Stimulated activated naive B cell treated with anti-CD40 and anti-IgM and Interleukin-4, amounts not matched to agents 10 μg/mL and 1 μg/mL and 100 μg/mL, for 72 hours (primary cell): ENCODE measurements at regions not wholly inside any gene's neighbourhood (a gene's known extent, or its start where the extent isn't known, plus 50 kb on each side); places are given as distances from the start of the nearest gene placed in this dataset.
A peak's percentile ranks its signal among the peaks of the same experiment; 100 is the strongest.
"Not testable (repeated sequence)": the region's sequence is repeated elsewhere in the genome, so short reads cannot be mapped to it uniquely, and the experiment has no call there.

ENCODE experiments used
- ATAC-seq, 2 donors: fragments of 150-1000 bp; cut with Tn5 transposase; replicated peaks; 2 replicates each; pipeline ENCODE4 v1.10.0; 2021; ENCODE audit warnings: moderate library complexity in 1 of 2
- DNase-seq: peaks from one replicate; pipeline ENCODE4 v3.0.0; 2021
- H3K27ac Mint-ChIP-seq: one replicate; pipeline ENCODE4 v1.8.0; 2022; ENCODE audit warnings: mild to moderate bottlenecking, mixed read lengths
- H3K27me3 Mint-ChIP-seq, 2 donors: one replicate each; pipeline ENCODE4 v1.8.0; 2022; ENCODE audit warnings: mixed read lengths in 2 of 2
- H3K36me3 Mint-ChIP-seq, 2 donors: one replicate each; pipeline ENCODE4 v1.8.0; 2022; ENCODE audit warnings: mixed read lengths in 2 of 2, mild to moderate bottlenecking in 1 of 2
- H3K4me1 Mint-ChIP-seq, 2 donors: one replicate each; pipeline ENCODE4 v1.8.0; 2022; ENCODE audit warnings: mixed read lengths in 2 of 2, mild to moderate bottlenecking in 1 of 2
- H3K4me3 Mint-ChIP-seq, 2 donors: one replicate each; pipeline ENCODE4 v1.8.0; 2022; ENCODE audit warnings: mild to moderate bottlenecking in 2 of 2, mixed read lengths in 2 of 2, moderate library complexity in 1 of 2
- H3K9me3 Mint-ChIP-seq, 2 donors: one replicate each; pipeline ENCODE4 v1.8.0; 2022; ENCODE audit warnings: mixed read lengths in 2 of 2, mild to moderate bottlenecking in 1 of 2

GRCh38 chr10:130510755-130511154 lies 374.6 kb downstream of the GLRX3 start:
- H3K27me3 Mint-ChIP-seq = peaks cover 0 to 8% of the 10 kb centered on the region in 2 donors
- H3K27ac Mint-ChIP-seq = no peak overlapping the region
- no peak overlapping the region for H3K4me3 Mint-ChIP-seq
- ATAC-seq (no peak), DNase-seq (no peak)
- H3K36me3 Mint-ChIP-seq = no peaks in the 10 kb centered on the region
- no peaks in the 10 kb centered on the region for H3K4me1 Mint-ChIP-seq
- no peaks in the 10 kb centered on the region for H3K9me3 Mint-ChIP-seq

DNA sequence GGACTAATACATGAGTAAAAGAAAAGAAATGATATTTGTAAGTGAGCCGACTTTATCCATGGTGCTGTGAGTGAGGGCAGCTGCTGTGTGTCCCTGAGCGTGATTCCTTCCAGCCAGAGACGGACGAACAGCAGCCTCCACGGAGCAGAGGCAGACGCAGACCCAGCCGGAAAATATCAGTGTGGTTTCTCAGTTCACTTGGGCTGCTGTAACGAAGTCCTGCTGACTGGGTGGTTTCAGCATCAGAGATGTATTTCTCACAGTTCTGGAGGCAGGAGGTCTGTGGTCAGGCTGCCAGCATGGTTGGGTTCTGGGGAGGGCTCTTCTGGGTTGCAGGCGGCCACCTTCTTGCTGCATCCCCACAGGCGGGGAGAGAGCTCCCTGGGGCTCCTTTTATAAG lies 375.6 kb downstream of the GLRX3 start:
- Mint-ChIP-seq H3K27me3 (peaks cover 0 to 8% of the 10 kb centered on the region in 2 donors), H3K9me3 (peaks cover 0 to under 1% of the 10 kb centered on the region in 2 donors), H3K4me1 (no peaks in the 10 kb centered on the region), H3K27ac (no peak overlapping the region), H3K4me3 (no peak overlapping the region), H3K36me3 (no peaks in the 10 kb centered on the region)
- ATAC-seq (no peak), DNase-seq (no peak)

GRCh38 chr10:130512936-130513335 lies 376.7 kb downstream of the GLRX3 start:
- ATAC-seq = peak in 1 of 2 donors; percentile 27

GRCh38 chr10:130513686-130514476 lies 377.7 kb downstream of the GLRX3 start:
- no peaks in the 10 kb centered on the region for H3K36me3 Mint-ChIP-seq
- H3K4me1 Mint-ChIP-seq = no peaks in the 10 kb centered on the region
- peaks cover 0 to 2% of the 10 kb centered on the region in 2 donors for H3K9me3 Mint-ChIP-seq
- no peak for DNase-seq
- ATAC-seq = no peak
- no peak overlapping the region for H3K27ac Mint-ChIP-seq
- H3K4me3 Mint-ChIP-seq = no peak overlapping the region
- peaks cover 0 to 7% of the 10 kb centered on the region in 2 donors for H3K27me3 Mint-ChIP-seq

More at GRCh38 chr10:130512936-130513335, 376.7 kb downstream of the GLRX3 start:
- no peak for DNase-seq
- Mint-ChIP-seq H3K27ac (no peak overlapping the region), H3K9me3 (peaks cover 0 to 2% of the 10 kb centered on the region in 2 donors), H3K4me1 (no peaks in the 10 kb centered on the region), H3K4me3 (no peak overlapping the region), H3K27me3 (peaks cover 0 to 8% of the 10 kb centered on the region in 2 donors), H3K36me3 (no peaks in the 10 kb centered on the region)

DNA sequence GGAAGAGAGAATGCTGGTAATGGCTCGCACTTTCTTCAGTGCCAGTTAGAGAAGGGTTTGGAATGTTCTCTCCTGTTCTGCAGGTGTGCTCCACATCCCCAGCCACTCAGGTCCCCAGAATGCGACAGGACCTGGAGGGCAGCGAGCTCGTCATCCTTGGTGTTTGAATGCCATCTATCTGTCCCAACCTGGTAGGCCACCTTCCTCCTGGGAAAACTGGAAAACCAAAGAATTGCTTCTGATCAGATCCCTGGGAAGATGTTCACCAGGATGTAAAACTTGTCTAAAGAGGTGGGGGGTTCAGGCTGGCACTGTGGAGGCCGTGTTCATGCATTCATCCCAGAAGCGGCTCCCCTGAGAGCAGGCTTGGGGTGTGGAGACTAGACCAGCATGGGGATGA lies 379.5 kb downstream of the GLRX3 start:
- ATAC-seq (no peak), DNase-seq (no peak)
- H3K9me3 Mint-ChIP-seq = peaks cover 0 to 2% of the 10 kb centered on the region in 2 donors
- H3K27me3 Mint-ChIP-seq = peaks cover 0 to 3% of the 10 kb centered on the region in 2 donors
- H3K27ac Mint-ChIP-seq = no peak overlapping the region
- no peak overlapping the region for H3K4me3 Mint-ChIP-seq
- H3K4me1 Mint-ChIP-seq = no peaks in the 10 kb centered on the region
- H3K36me3 Mint-ChIP-seq = no peaks in the 10 kb centered on the region

- ATAC-seq (no peak), DNase-seq (no peak)
- no peak overlapping the region for H3K4me3 Mint-ChIP-seq
- no peaks in the 10 kb centered on the region for H3K36me3 Mint-ChIP-seq
- peaks cover 0 to 2% of the 10 kb centered on the region in 2 donors for H3K9me3 Mint-ChIP-seq
- peaks cover 0 to 3% of the 10 kb centered on the region in 2 donors for H3K27me3 Mint-ChIP-seq
- H3K4me1 Mint-ChIP-seq = no peaks in the 10 kb centered on the region
- no peak overlapping the region for H3K27ac Mint-ChIP-seq
These were observed 380.0 kb downstream of the GLRX3 start for GRCh38 chr10:130516141-130516735.

GRCh38 chr10:130518921-130519320 lies 382.7 kb downstream of the GLRX3 start:
- H3K4me3 Mint-ChIP-seq, ATAC-seq, H3K36me3 Mint-ChIP-seq, H3K27me3 Mint-ChIP-seq, H3K9me3 Mint-ChIP-seq, DNase-seq, H3K27ac Mint-ChIP-seq, H3K4me1 Mint-ChIP-seq: not testable (repeated sequence)

GRCh38 chr10:130519791-130520190 lies 383.6 kb downstream of the GLRX3 start:
- Mint-ChIP-seq H3K4me1 (no peaks in the 10 kb centered on the region), H3K4me3 (no peak overlapping the region), H3K27ac (no peak overlapping the region), H3K9me3 (peaks cover 0 to 2% of the 10 kb centered on the region in 2 donors), H3K36me3 (no peaks in the 10 kb centered on the region), H3K27me3 (peaks cover 0 to 1% of the 10 kb centered on the region in 2 donors)
- ATAC-seq (no peak), DNase-seq (no peak)

- Mint-ChIP-seq H3K27ac (no peak overlapping the region), H3K27me3 (no peaks in the 10 kb centered on the region)
- ATAC-seq = no peak
These were observed 395.1 kb downstream of the GLRX3 start for GRCh38 chr10:130531312-130531711.

GRCh38 chr10:130541090-130541489 lies 404.9 kb downstream of the GLRX3 start:
- H3K36me3 Mint-ChIP-seq = no peaks in the 10 kb centered on the region
- peaks cover 4 to 5% of the 10 kb centered on the region in 2 donors for H3K9me3 Mint-ChIP-seq
- DNase-seq (no peak), ATAC-seq (no peak)
- H3K27me3 Mint-ChIP-seq = peaks cover 3 to 14% of the 10 kb centered on the region in 2 donors
- H3K4me1 Mint-ChIP-seq = no peaks in the 10 kb centered on the region
- no peak overlapping the region for H3K4me3 Mint-ChIP-seq
- H3K27ac Mint-ChIP-seq = no peak overlapping the region

More at GRCh38 chr10:130531312-130531711, 395.1 kb downstream of the GLRX3 start:
- Mint-ChIP-seq H3K4me1 (no peaks in the 10 kb centered on the region), H3K4me3 (no peak overlapping the region), H3K9me3 (peaks cover 0 to 4% of the 10 kb centered on the region in 2 donors), H3K36me3 (no peaks in the 10 kb centered on the region)
- no peak for DNase-seq

GRCh38 chr10:130542761-130543160 lies 406.6 kb downstream of the GLRX3 start:
- Mint-ChIP-seq H3K9me3 (peaks cover 4 to 5% of the 10 kb centered on the region in 2 donors), H3K27ac (no peak overlapping the region), H3K27me3 (peaks cover 3 to 21% of the 10 kb centered on the region in 2 donors), H3K4me1 (no peaks in the 10 kb centered on the region), H3K36me3 (no peaks in the 10 kb centered on the region), H3K4me3 (no peak overlapping the region)
- ATAC-seq = no peak
- no peak for DNase-seq

DNA sequence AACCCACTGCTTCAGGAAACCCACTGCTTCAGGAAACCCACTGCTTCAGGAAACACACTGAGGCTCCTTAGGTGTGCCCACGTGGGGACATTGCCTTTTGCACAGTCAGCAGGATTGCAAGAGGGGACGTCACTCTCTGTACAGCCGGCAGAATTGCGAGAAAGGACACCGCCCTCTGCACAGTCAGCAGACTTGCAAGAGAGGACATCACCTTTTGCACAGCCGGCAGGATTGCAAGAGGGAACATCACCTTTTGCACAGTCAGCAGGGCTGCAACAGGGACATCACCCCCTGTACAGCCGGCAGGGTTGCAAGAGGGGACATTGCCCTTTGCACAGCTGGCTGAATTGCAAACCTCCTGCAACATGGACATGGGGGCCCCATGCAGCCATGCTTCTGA lies 407.6 kb downstream of the GLRX3 start:
- Mint-ChIP-seq H3K36me3 (no peaks in the 10 kb centered on the region), H3K4me1 (no peaks in the 10 kb centered on the region), H3K9me3 (no peaks in the 10 kb centered on the region), H3K27ac (no peak overlapping the region), H3K4me3 (no peak overlapping the region), H3K27me3 (peaks cover 3 to 21% of the 10 kb centered on the region in 2 donors)
- ATAC-seq (no peak), DNase-seq (no peak)

GRCh38 chr10:130545122-130545521 lies 408.9 kb downstream of the GLRX3 start:
- ATAC-seq (no peak), DNase-seq (no peak)
- no peaks in the 10 kb centered on the region for H3K9me3 Mint-ChIP-seq
- H3K27ac Mint-ChIP-seq = no peak overlapping the region
- no peaks in the 10 kb centered on the region for H3K4me1 Mint-ChIP-seq
- no peak overlapping the region for H3K4me3 Mint-ChIP-seq
- peaks cover 3 to 21% of the 10 kb centered on the region in 2 donors for H3K27me3 Mint-ChIP-seq
- no peaks in the 10 kb centered on the region for H3K36me3 Mint-ChIP-seq

GRCh38 chr10:130545697-130546096 lies 409.5 kb downstream of the GLRX3 start:
- H3K27me3 Mint-ChIP-seq = peaks cover 3 to 21% of the 10 kb centered on the region in 2 donors
- ATAC-seq (no peak), DNase-seq (no peak)
- no peak overlapping the region for H3K4me3 Mint-ChIP-seq
- no peaks in the 10 kb centered on the region for H3K9me3 Mint-ChIP-seq
- H3K36me3 Mint-ChIP-seq = no peaks in the 10 kb centered on the region
- no peaks in the 10 kb centered on the region for H3K4me1 Mint-ChIP-seq
- H3K27ac Mint-ChIP-seq = no peak overlapping the region

DNA sequence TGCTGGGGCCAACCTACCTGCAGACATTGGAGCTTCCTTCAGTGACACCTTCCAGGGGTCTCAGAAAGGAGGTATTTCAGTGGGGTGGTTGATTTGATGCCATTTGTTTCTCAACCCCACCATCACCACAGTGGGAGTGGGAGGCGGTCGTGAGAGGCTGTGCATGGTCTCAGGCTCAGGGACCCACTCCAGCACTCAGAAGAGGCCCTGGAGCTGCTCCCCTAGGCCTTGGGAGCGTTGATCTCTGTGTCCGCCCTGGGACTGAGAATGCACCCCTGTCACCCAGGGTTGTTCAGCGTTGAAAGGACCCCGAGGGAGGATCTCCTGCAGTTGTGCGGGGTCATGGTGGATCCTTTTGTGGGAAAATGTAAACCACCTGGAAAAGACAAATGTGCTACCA lies 410.6 kb downstream of the GLRX3 start:
- H3K4me3 Mint-ChIP-seq = no peak overlapping the region
- H3K27me3 Mint-ChIP-seq = peaks cover 3 to 21% of the 10 kb centered on the region in 2 donors
- H3K4me1 Mint-ChIP-seq = no peaks in the 10 kb centered on the region
- DNase-seq (no peak), ATAC-seq (no peak)
- H3K9me3 Mint-ChIP-seq = no peaks in the 10 kb centered on the region
- no peak overlapping the region for H3K27ac Mint-ChIP-seq
- H3K36me3 Mint-ChIP-seq = no peaks in the 10 kb centered on the region
